Breast epithelium (tissue), 3 donors: ENCODE measurements at regions not wholly inside any gene's neighbourhood (a gene's known extent, or its start where the extent isn't known, plus 50 kb on each side); places are given as distances from the start of the nearest gene placed in this dataset.

Experiments used
- CTCF ChIP-seq, 3 donors: fragments of 450-650 bp; IDR thresholded peaks; one replicate each; pipeline ENCODE4 v1.5.1; 2016 to 2017; ENCODE audit warnings: antibody characterized with exemption in 3 of 3, mild to moderate bottlenecking in 3 of 3, moderate library complexity in 3 of 3
- POLR2A ChIP-seq: fragments of 450-650 bp; IDR thresholded peaks from one replicate; pipeline ENCODE4 v1.6.1; 2016; ENCODE audit warnings: antibody characterized with exemption, mild to moderate bottlenecking, moderate library complexity
- POLR2AphosphoS5 ChIP-seq, 3 donors: sonication (generic); formaldehyde crosslinking; IDR thresholded peaks; one replicate each; pipeline ENCODE4 v1.6.1; 2017; ENCODE audit warnings: antibody characterized with exemption in 3 of 3

- TF ChIP-seq CTCF (IDR thresholded peaks at IDR 0.05) (no peak), POLR2A (no peak), POLR2AphosphoS5 (IDR thresholded peaks at IDR 0.05) (no peak)
Measured at GRCh38 chr7:46945328-46945727, 636.6 kb downstream of the TNS3 start.
